Keratinocyte (primary cell): ENCODE measurements at regions not wholly inside any gene's neighbourhood (a gene's known extent, or its start where the extent isn't known, plus 50 kb on each side); places are given as distances from the start of the nearest gene placed in this dataset.

ENCODE experiments used
- DNase-seq: peaks from one replicate; pipeline ENCODE4 v3.0.0-alpha.2; 2011; ENCODE audit warnings: low read depth, missing footprints, low spot score
- FAIRE-seq: peaks from 2 replicates; lab custom pipeline; 2011; peaks lifted over from hg19 to GRCh38; lab: Jason Lieb, UNC
- H2AFZ ChIP-seq: 2 replicates; pipeline ENCODE4 v1.6.0; 2012; ENCODE audit warnings: low read length, control low read depth, inconsistent platforms; ENCODE audit not compliant: control insufficient read depth
- H3K27ac ChIP-seq: 2 replicates; pipeline ENCODE4 v1.5.1; 2011; ENCODE audit warnings: low read length; ENCODE audit not compliant: control insufficient read depth, insufficient read depth
- H3K27me3 ChIP-seq: 3 replicates; pipeline ENCODE4 v1.6.0; 2011; ENCODE audit warnings: low read length; ENCODE audit not compliant: control insufficient read depth, insufficient read depth; ENCODE audit errors: extremely low read depth
- H3K36me3 ChIP-seq, 2 experiments: 2 replicates in 1 of 2; 3 replicates in 1 of 2; pipeline ENCODE4 v1.5.1; 2011; ENCODE audit warnings: low read length in 2 of 2, mild to moderate bottlenecking in 1 of 2; ENCODE audit not compliant: control insufficient read depth in 2 of 2, insufficient read depth in 2 of 2; ENCODE audit errors: extremely low read depth in 1 of 2
- H3K4me1 ChIP-seq: 3 replicates; pipeline ENCODE4 v1.5.1; 2011; ENCODE audit warnings: low read length; ENCODE audit not compliant: control insufficient read depth, insufficient read depth; ENCODE audit errors: extremely low read depth
- H3K4me2 ChIP-seq: 3 replicates; pipeline ENCODE4 v1.6.0; 2011; ENCODE audit warnings: low read depth, low read length; ENCODE audit not compliant: control insufficient read depth, insufficient read depth; ENCODE audit errors: extremely low read depth
- H3K4me3 ChIP-seq, 3 experiments: fragments of 200-600 bp in 1 of 3; sonication (generic) in 1 of 3; 2 replicates in 2 of 3; 3 replicates in 1 of 3; pipeline ENCODE4 v1.5.1; 2011 to 2016; ENCODE audit warnings: low read length in 3 of 3, mild to moderate bottlenecking in 3 of 3, control low read depth in 2 of 3, inconsistent platforms in 1 of 3, low read depth in 1 of 3, mixed read lengths in 1 of 3, mixed run types in 1 of 3, moderate library complexity in 1 of 3; ENCODE audit not compliant: control insufficient read depth in 2 of 3, insufficient read depth in 2 of 3; ENCODE audit errors: extremely low read depth in 1 of 3
- H3K79me2 ChIP-seq: 2 replicates; pipeline ENCODE4 v1.6.0; 2012; ENCODE audit warnings: low read length; ENCODE audit not compliant: control insufficient read depth, insufficient read depth
- H3K9ac ChIP-seq: 3 replicates; pipeline ENCODE4 v1.6.0; 2011; ENCODE audit warnings: low read length; ENCODE audit not compliant: control insufficient read depth, insufficient read depth; ENCODE audit errors: extremely low read depth
- H3K9me1 ChIP-seq: 3 replicates; pipeline ENCODE4 v1.6.0; 2011; ENCODE audit warnings: low read length; ENCODE audit not compliant: control insufficient read depth, insufficient read depth; ENCODE audit errors: extremely low read depth
- H3K9me3 ChIP-seq: 2 replicates; pipeline ENCODE4 v1.5.1; 2012; ENCODE audit warnings: low read depth, low read length; ENCODE audit not compliant: control insufficient read depth
- H4K20me1 ChIP-seq: 3 replicates; pipeline ENCODE4 v1.6.0; 2011; ENCODE audit warnings: low read length; ENCODE audit not compliant: control insufficient read depth, insufficient read depth; ENCODE audit errors: extremely low read depth
- CTCF ChIP-seq, 3 experiments: IDR thresholded peaks in 1 of 3; conservative IDR thresholded peaks in 1 of 3; optimal IDR thresholded peaks in 1 of 3; 2 replicates in 2 of 3; 3 replicates in 1 of 3; pipeline versions ENCODE3 to v1.5.1; 2011; ENCODE audit warnings: low read length in 3 of 3, mild to moderate bottlenecking in 3 of 3, moderate library complexity in 2 of 3, control low read depth in 1 of 3, inconsistent platforms in 1 of 3; ENCODE audit not compliant: insufficient read depth in 2 of 3; ENCODE audit errors: extremely low read depth in 1 of 3
- EZH2 ChIP-seq: IDR thresholded peaks from one replicate; pipeline ENCODE4 v1.6.1; 2012; ENCODE audit warnings: inconsistent platforms, mild to moderate bottlenecking, low read length, moderate library complexity
- dilution Hi-C: fragments of 300-500 bp; cut with MboI; formaldehyde crosslinking; loops from one replicate; pipeline ENCODE4 v1.7.0; 2020; ENCODE audit warnings: low sequenced_read_pairs; ENCODE audit not compliant: extremely low pct_ligation_motif_present

- Histone ChIP-seq H3K36me3 (no peaks in the 10 kb centered on the region), H3K27ac (no peak overlapping the region), H4K20me1 (no peaks in the 10 kb centered on the region), H3K79me2 (no peaks in the 10 kb centered on the region), H3K27me3 (no peaks in the 10 kb centered on the region), H3K9me1 (no peaks in the 10 kb centered on the region), H3K9ac (no peak overlapping the region), H3K4me2 (no peak overlapping the region), H3K4me1 (no peaks in the 10 kb centered on the region), H3K4me3 (no peak overlapping the region), H2AFZ (no peak overlapping the region), H3K9me3 (no peaks in the 10 kb centered on the region)
- no peak for DNase-seq
- TF ChIP-seq EZH2: no peak
- FAIRE-seq: no peak
- dilution Hi-C loops: no loop called here
Observed at GRCh38 chr18:55990186-55990585, 402.2 kb upstream of the TCF4 start.

GRCh38 chr18:55988537-55988936 lies 400.5 kb upstream of the TCF4 start:
- Histone ChIP-seq H2AFZ (no peak overlapping the region), H3K9me3 (no peaks in the 10 kb centered on the region), H3K27ac (no peak overlapping the region), H3K4me3 (no peak overlapping the region), H3K79me2 (no peaks in the 10 kb centered on the region), H4K20me1 (no peaks in the 10 kb centered on the region), H3K4me1 (no peaks in the 10 kb centered on the region), H3K9ac (no peak overlapping the region), H3K9me1 (no peaks in the 10 kb centered on the region), H3K36me3 (no peaks in the 10 kb centered on the region), H3K27me3 (no peaks in the 10 kb centered on the region), H3K4me2 (no peak overlapping the region)
- no peak for DNase-seq
- dilution Hi-C loops: no loop called here
- no peak for FAIRE-seq
- TF ChIP-seq EZH2 (no peak), CTCF (optimal IDR thresholded peaks at IDR 0.05 in 1 of 3, IDR thresholded peaks at IDR 0.05 in 1 of 3, conservative IDR thresholded peaks at IDR 0.05 in 1 of 3; ENCODE audit: extremely low read depth in 1 of 3, insufficient read depth in 2 of 3, low read length in 3 of 3) (no peak)

GRCh38 chr18:55983433-55983832 lies 395.4 kb upstream of the TCF4 start:
- Histone ChIP-seq H3K27me3 (no peaks in the 10 kb centered on the region), H3K4me1 (no peaks in the 10 kb centered on the region), H3K9ac (no peak overlapping the region), H3K9me1 (no peaks in the 10 kb centered on the region), H3K79me2 (no peaks in the 10 kb centered on the region), H4K20me1 (no peaks in the 10 kb centered on the region), H3K9me3 (no peaks in the 10 kb centered on the region), H3K36me3 (no peaks in the 10 kb centered on the region), H3K4me2 (no peak overlapping the region), H3K4me3 (no peak overlapping the region), H2AFZ (no peak overlapping the region), H3K27ac (no peak overlapping the region)
- dilution Hi-C loops: no loop called here
- FAIRE-seq (no peak), DNase-seq (no peak)
- TF ChIP-seq EZH2 (no peak), CTCF (optimal IDR thresholded peaks at IDR 0.05 in 1 of 3, IDR thresholded peaks at IDR 0.05 in 1 of 3, conservative IDR thresholded peaks at IDR 0.05 in 1 of 3; ENCODE audit: extremely low read depth in 1 of 3, insufficient read depth in 2 of 3, low read length in 3 of 3) (no peak)
